ENCODE measurements at regions not wholly inside any gene's neighbourhood (a gene's known extent, or its start where the extent isn't known, plus 50 kb on each side); places are given as distances from the start of the nearest gene placed in this dataset.

GRCh38 chr11:110855191-110855590 lies 143.0 kb upstream of the ARHGAP20 start:
- H3K27ac ChIP-seq (ENCODE audit: control insufficient read depth, insufficient read depth), result no peak overlapping the region
- intact Hi-C loops (cut with micrococcal nuclease; ENCODE audit: unreplicated experiment), result loop anchor here (5.0 kb wide), 1 partner anchor 377 kb away; no protein-coding TSS in a partner anchor
- ChIA-PET CTCF (interaction anchor here (1.1 kb wide), 1 partner anchor 574 kb away, joined by 3 read pairs; no protein-coding TSS in a partner anchor), RAD21 (ENCODE audit: unreplicated experiment) (no interaction called here), SMC1A (ENCODE audit: uncharacterized antibody, unreplicated experiment) (no interaction called here), POLR2A (no interaction called here)
- 0 out of 4 replicates have a peak, but pooled peaks cover 0 to 2% of the 10 kb centered on the region in 2 experiments for H3K27me3 ChIP-seq (replicated peaks in 1 of 2; ENCODE audit: control insufficient read depth in 2 of 2, insufficient read depth in 2 of 2, low read length in 1 of 2)
- FAIRE-seq (no peak), ATAC-seq (no peak), DNase-seq (ENCODE audit: low read depth, low spot score) (no peak)
- H3K4me3 ChIP-seq, result no peak overlapping the region
- no peak overlapping the region for H3K9ac ChIP-seq (ENCODE audit: control insufficient read depth, insufficient read depth, low read length)
- no peaks in the 10 kb centered on the region for H3K36me3 ChIP-seq (ENCODE audit: control insufficient read depth in 2 of 2, insufficient read depth in 2 of 2, low read length in 1 of 2)
- no TSS peak for BruUV-seq (replicated peaks)
- in situ Hi-C loops (cut with MboI), result no loop called here
- 0% methylated on average over 1 of the region's 1 CpG for WGBS (ENCODE audit: insufficient coverage, insufficient replicate concordance, low lambda C conversion rate, missing lambda C conversion rate)
- H3K9me3 ChIP-seq (replicated peaks; ENCODE audit: control insufficient read depth, insufficient read depth, low read length), result no peaks in the 10 kb centered on the region; the same call in 2 of the 3 replicates
- H3K79me2 ChIP-seq (ENCODE audit: control insufficient read depth, insufficient read depth, low read length), result no peaks in the 10 kb centered on the region
- peaks cover 10% of the 10 kb centered on the region for H3K4me1 ChIP-seq (ENCODE audit: control insufficient read depth, insufficient read depth, low read length)
- no peak for TF ChIP-seq ZNF207 (IDR thresholded peaks at IDR 0.05; ENCODE audit: borderline replicate concordance)
- TF ChIP-seq BRCA1 (IDR thresholded peaks at IDR 0.05; ENCODE audit: low read depth, low read length), result no peak
- TF ChIP-seq RAD51 (IDR thresholded peaks at IDR 0.05), result no peak
- TF ChIP-seq POLR2AphosphoS2 (IDR thresholded peaks at IDR 0.05; ENCODE audit: low read depth, low read length), result no peak
- TF ChIP-seq NKRF (conservative IDR thresholded peaks at IDR 0.05), result no peak
- H3K4me2 ChIP-seq (ENCODE audit: control insufficient read depth, insufficient read depth), result no peak overlapping the region
- H4K20me1 ChIP-seq (ENCODE audit: control insufficient read depth, insufficient read depth), result no peaks in the 10 kb centered on the region
- no peak overlapping the region for H2AFZ ChIP-seq (ENCODE audit: control insufficient read depth, low read depth, low read length)

All from GM12878 (cell line).